Panc1 (cell line): ENCODE measurements at regions not wholly inside any gene's neighbourhood (a gene's known extent, or its start where the extent isn't known, plus 50 kb on each side); places are given as distances from the start of the nearest gene placed in this dataset.

ENCODE experiments used
- POLR2AphosphoS5 ChIP-seq: IDR thresholded peaks from 2 replicates; pipeline ENCODE4 v1.6.1; 2012; ENCODE audit warnings: mild to moderate bottlenecking, low read depth, low read length, moderate library complexity
- SIN3A ChIP-seq: IDR thresholded peaks from 2 replicates; pipeline ENCODE4 v1.6.1; 2012; ENCODE audit warnings: low read depth, mild to moderate bottlenecking, low read length, moderate library complexity, borderline replicate concordance; ENCODE audit not compliant: insufficient read depth
- TCF7L2 ChIP-seq: IDR thresholded peaks from 2 replicates; pipeline ENCODE4 v1.6.1; 2011; ENCODE audit warnings: mild to moderate bottlenecking, low read depth, low read length, inconsistent platforms
- TF ChIP-seq, protein P1 (sequence below): fragments of 450-650 bp; IDR thresholded peaks from 2 replicates; pipeline ENCODE4 v1.5.1; 2017; ENCODE audit warnings: mild to moderate bottlenecking
- TF ChIP-seq, protein P2 (sequence below), 2 experiments: IDR thresholded peaks; 2 replicates each; pipeline ENCODE4 v1.6.1; 2011 to 2012; ENCODE audit warnings: low read depth in 2 of 2, control low read depth in 1 of 2, low read length in 1 of 2, mild to moderate bottlenecking in 1 of 2, moderate library complexity in 1 of 2; ENCODE audit not compliant: insufficient read depth in 1 of 2

GRCh38 chr6:51025082-51025777, 206.6 kb downstream of the TFAP2B start:
- TF ChIP-seq, protein P1, sequence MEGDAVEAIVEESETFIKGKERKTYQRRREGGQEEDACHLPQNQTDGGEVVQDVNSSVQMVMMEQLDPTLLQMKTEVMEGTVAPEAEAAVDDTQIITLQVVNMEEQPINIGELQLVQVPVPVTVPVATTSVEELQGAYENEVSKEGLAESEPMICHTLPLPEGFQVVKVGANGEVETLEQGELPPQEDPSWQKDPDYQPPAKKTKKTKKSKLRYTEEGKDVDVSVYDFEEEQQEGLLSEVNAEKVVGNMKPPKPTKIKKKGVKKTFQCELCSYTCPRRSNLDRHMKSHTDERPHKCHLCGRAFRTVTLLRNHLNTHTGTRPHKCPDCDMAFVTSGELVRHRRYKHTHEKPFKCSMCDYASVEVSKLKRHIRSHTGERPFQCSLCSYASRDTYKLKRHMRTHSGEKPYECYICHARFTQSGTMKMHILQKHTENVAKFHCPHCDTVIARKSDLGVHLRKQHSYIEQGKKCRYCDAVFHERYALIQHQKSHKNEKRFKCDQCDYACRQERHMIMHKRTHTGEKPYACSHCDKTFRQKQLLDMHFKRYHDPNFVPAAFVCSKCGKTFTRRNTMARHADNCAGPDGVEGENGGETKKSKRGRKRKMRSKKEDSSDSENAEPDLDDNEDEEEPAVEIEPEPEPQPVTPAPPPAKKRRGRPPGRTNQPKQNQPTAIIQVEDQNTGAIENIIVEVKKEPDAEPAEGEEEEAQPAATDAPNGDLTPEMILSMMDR: no peak
- TF ChIP-seq, protein P2, sequence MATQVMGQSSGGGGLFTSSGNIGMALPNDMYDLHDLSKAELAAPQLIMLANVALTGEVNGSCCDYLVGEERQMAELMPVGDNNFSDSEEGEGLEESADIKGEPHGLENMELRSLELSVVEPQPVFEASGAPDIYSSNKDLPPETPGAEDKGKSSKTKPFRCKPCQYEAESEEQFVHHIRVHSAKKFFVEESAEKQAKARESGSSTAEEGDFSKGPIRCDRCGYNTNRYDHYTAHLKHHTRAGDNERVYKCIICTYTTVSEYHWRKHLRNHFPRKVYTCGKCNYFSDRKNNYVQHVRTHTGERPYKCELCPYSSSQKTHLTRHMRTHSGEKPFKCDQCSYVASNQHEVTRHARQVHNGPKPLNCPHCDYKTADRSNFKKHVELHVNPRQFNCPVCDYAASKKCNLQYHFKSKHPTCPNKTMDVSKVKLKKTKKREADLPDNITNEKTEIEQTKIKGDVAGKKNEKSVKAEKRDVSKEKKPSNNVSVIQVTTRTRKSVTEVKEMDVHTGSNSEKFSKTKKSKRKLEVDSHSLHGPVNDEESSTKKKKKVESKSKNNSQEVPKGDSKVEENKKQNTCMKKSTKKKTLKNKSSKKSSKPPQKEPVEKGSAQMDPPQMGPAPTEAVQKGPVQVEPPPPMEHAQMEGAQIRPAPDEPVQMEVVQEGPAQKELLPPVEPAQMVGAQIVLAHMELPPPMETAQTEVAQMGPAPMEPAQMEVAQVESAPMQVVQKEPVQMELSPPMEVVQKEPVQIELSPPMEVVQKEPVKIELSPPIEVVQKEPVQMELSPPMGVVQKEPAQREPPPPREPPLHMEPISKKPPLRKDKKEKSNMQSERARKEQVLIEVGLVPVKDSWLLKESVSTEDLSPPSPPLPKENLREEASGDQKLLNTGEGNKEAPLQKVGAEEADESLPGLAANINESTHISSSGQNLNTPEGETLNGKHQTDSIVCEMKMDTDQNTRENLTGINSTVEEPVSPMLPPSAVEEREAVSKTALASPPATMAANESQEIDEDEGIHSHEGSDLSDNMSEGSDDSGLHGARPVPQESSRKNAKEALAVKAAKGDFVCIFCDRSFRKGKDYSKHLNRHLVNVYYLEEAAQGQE (IDR thresholded peaks at IDR 0.05; ENCODE audit: insufficient read depth in 1 of 2, low read depth in 2 of 2, low read length in 1 of 2): no peak
- TF ChIP-seq POLR2AphosphoS5: no peak
- no peak for TF ChIP-seq TCF7L2
- no peak for TF ChIP-seq SIN3A
